GM18868 (cell line): ENCODE measurements at regions not wholly inside any gene's neighbourhood (a gene's known extent, or its start where the extent isn't known, plus 50 kb on each side); places are given as distances from the start of the nearest gene placed in this dataset.
A peak's percentile ranks its signal among the peaks of the same experiment; 100 is the strongest.
"Not testable (repeated sequence)": the region's sequence is repeated elsewhere in the genome, so short reads cannot be mapped to it uniquely, and the experiment has no call there.

Experiments
- ATAC-seq: cut with Tn5 transposase; IDR thresholded peaks from one replicate; pipeline ENCODE4 v1.9.1; 2021; ENCODE audit warnings: mild to moderate bottlenecking, moderate library complexity; ENCODE audit not compliant: unreplicated experiment

- ATAC-seq = no peak
Observed at GRCh38 chr19:30102239-30102638, 160.2 kb downstream of the URI1 start.

- ATAC-seq = no peak
Observed at GRCh38 chr19:30102666-30103065, 160.6 kb downstream of the URI1 start.

GRCh38 chr19:30103981-30104380, 161.9 kb downstream of the URI1 start:
- ATAC-seq = no peak

- no peak for ATAC-seq
Observed at GRCh38 chr19:30105316-30105715, 163.3 kb downstream of the URI1 start.

- no peak for ATAC-seq
Observed at GRCh38 chr19:30105727-30106126, 163.7 kb downstream of the URI1 start.

- ATAC-seq = no peak
Observed at GRCh38 chr19:30106417-30107095, 164.5 kb downstream of the URI1 start.

- no peak for ATAC-seq
Observed at GRCh38 chr19:30107251-30107650, 165.2 kb downstream of the URI1 start.

GRCh38 chr19:30109565-30109964, 167.5 kb downstream of the URI1 start:
- peak; percentile 90 for ATAC-seq

GRCh38 chr19:30111021-30111855, 169.2 kb downstream of the URI1 start:
- ATAC-seq = no peak

- no peak for ATAC-seq
Observed at GRCh38 chr19:30112171-30112570, 170.1 kb downstream of the URI1 start.

- no peak for ATAC-seq
Observed at GRCh38 chr19:30112666-30113065, 170.6 kb downstream of the URI1 start.

- ATAC-seq = no peak
Observed at GRCh38 chr19:30113186-30113585, 171.1 kb downstream of the URI1 start.

- not testable (repeated sequence) for ATAC-seq
Observed at GRCh38 chr19:30114095-30114494, 172.1 kb downstream of the URI1 start.

- no peak for ATAC-seq
Observed at GRCh38 chr19:30115947-30116346, 173.9 kb downstream of the URI1 start.

- ATAC-seq = no peak
Observed at GRCh38 chr19:30116530-30116929, 174.5 kb downstream of the URI1 start.

GRCh38 chr19:30116984-30117555, 175.0 kb downstream of the URI1 start:
- no peak for ATAC-seq

GRCh38 chr19:30117636-30118145, 175.7 kb downstream of the URI1 start:
- no peak for ATAC-seq

- ATAC-seq = no peak
Observed at GRCh38 chr19:30118221-30118620, 176.2 kb downstream of the URI1 start.

GRCh38 chr19:30118760-30119159, 176.7 kb downstream of the URI1 start:
- no peak for ATAC-seq

GRCh38 chr19:30119180-30119908, 177.3 kb downstream of the URI1 start:
- ATAC-seq = no peak

GRCh38 chr19:30120860-30121484, 178.9 kb downstream of the URI1 start:
- no peak for ATAC-seq
